GM12878 (cell line): ENCODE measurements at regions not wholly inside any gene's neighbourhood (a gene's known extent, or its start where the extent isn't known, plus 50 kb on each side); places are given as distances from the start of the nearest gene placed in this dataset.

ENCODE experiments used
- ATAC-seq: fragments of 200-7000 bp; cut with Tn5 transposase; 3 replicates; pipeline ENCODE4 v1.9.1; 2020; ENCODE audit warnings: mild to moderate bottlenecking, moderate library complexity
- BruUV-seq: library from RNA; stranded (reverse); fragments of 400-500 nt; replicated peaks from 2 replicates; lab custom pipeline; 2021; lab: Mats Ljungman, UMichigan
- CTCF ChIA-PET: fragments of 300-600 bp; sonication (Branson Sonifier 250); formaldehyde crosslinking; extraction: SDS; loops from one replicate; lab custom pipeline; 2021; ENCODE audit warnings: inconsistent platforms; lab: Yijun Ruan, JAX
- POLR2A ChIA-PET: fragments of 350-600 bp; formaldehyde crosslinking; extraction: SDS; loops from one replicate; lab custom pipeline; 2021; ENCODE audit warnings: inconsistent platforms; lab: Charles Lee
- RAD21 ChIA-PET: fragments of 300-600 bp; sonication (Branson Sonifier 250); formaldehyde crosslinking; loops from one replicate; lab custom pipeline; 2023; ENCODE audit warnings: antibody characterized with exemption; ENCODE audit not compliant: unreplicated experiment; lab: Charles Lee
- SMC1A ChIA-PET: fragments of 300-600 bp; sonication (Branson Sonifier 250); formaldehyde crosslinking; loops from one replicate; lab custom pipeline; 2023; ENCODE audit not compliant: unreplicated experiment, uncharacterized antibody; lab: Charles Lee
- DNase-seq: peaks from one replicate; pipeline ENCODE4 v3.0.0-alpha.2; 2011; ENCODE audit warnings: low read depth, low spot score
- FAIRE-seq: peaks from 3 replicates; lab custom pipeline; 2011; peaks lifted over from hg19 to GRCh38; lab: Jason Lieb, UNC
- H2AFZ ChIP-seq: 2 replicates; pipeline ENCODE4 v1.6.0; 2011; ENCODE audit warnings: low read depth, low read length, control low read depth; ENCODE audit not compliant: control insufficient read depth
- H3K27ac ChIP-seq: 2 replicates; pipeline ENCODE4 v1.5.1; 2011; ENCODE audit warnings: control low read depth; ENCODE audit not compliant: control insufficient read depth, insufficient read depth
- H3K27me3 ChIP-seq, 2 experiments: replicated peaks in 1 of 2; 2 replicates each; pipeline versions ENCODE4 v1.6.0 to v1.6.1; 2011; ENCODE audit warnings: low read length in 1 of 2; ENCODE audit not compliant: control insufficient read depth in 2 of 2, insufficient read depth in 2 of 2
- H3K36me3 ChIP-seq, 2 experiments: 2 replicates each; pipeline ENCODE4 v1.5.1; 2011; ENCODE audit warnings: low read length in 1 of 2; ENCODE audit not compliant: control insufficient read depth in 2 of 2, insufficient read depth in 2 of 2
- H3K4me1 ChIP-seq: 2 replicates; pipeline ENCODE4 v1.6.1; 2011; ENCODE audit warnings: mild to moderate bottlenecking, low read length, moderate library complexity, mixed read lengths; ENCODE audit not compliant: control insufficient read depth, insufficient read depth
- H3K4me2 ChIP-seq: 2 replicates; pipeline ENCODE4 v1.6.0; 2011; ENCODE audit warnings: control low read depth; ENCODE audit not compliant: control insufficient read depth, insufficient read depth
- H3K4me3 ChIP-seq: fragments of 200-600 bp; sonication (generic); 2 replicates; pipeline ENCODE4 v1.5.1; 2016
- H3K79me2 ChIP-seq: 2 replicates; pipeline ENCODE4 v1.6.0; 2011; ENCODE audit warnings: low read length; ENCODE audit not compliant: control insufficient read depth, insufficient read depth
- H3K9ac ChIP-seq: 2 replicates; pipeline ENCODE4 v1.8.0; 2011; ENCODE audit warnings: low read length, control low read depth, mixed read lengths; ENCODE audit not compliant: control insufficient read depth, insufficient read depth
- H3K9me3 ChIP-seq: replicated peaks from 3 replicates; pipeline ENCODE4 v1.5.1; 2011; ENCODE audit warnings: mild to moderate bottlenecking, low read length; ENCODE audit not compliant: control insufficient read depth, insufficient read depth
- H4K20me1 ChIP-seq: 2 replicates; pipeline ENCODE4 v1.6.0; 2011; ENCODE audit not compliant: control insufficient read depth, insufficient read depth
- ATF2 ChIP-seq: IDR thresholded peaks from 2 replicates; pipeline ENCODE4 v1.6.1; 2012; ENCODE audit warnings: low read length, inconsistent platforms
- CBX5 ChIP-seq: sonication (generic); IDR thresholded peaks from 2 replicates; pipeline ENCODE4 v1.6.1; 2016; ENCODE audit warnings: low read depth, moderate library complexity, mild to moderate bottlenecking, inconsistent platforms
- FOXM1 ChIP-seq: IDR thresholded peaks from 2 replicates; pipeline ENCODE4 v1.6.1; 2012; ENCODE audit warnings: low read depth, mild to moderate bottlenecking, inconsistent platforms, low read length, moderate library complexity
- IKZF2 ChIP-seq, 2 experiments: fragments of 450-650 bp; IDR thresholded peaks; 2 replicates each; pipeline ENCODE4 v1.6.1; 2017; ENCODE audit warnings: mild to moderate bottlenecking in 2 of 2, moderate library complexity in 2 of 2
- JUNB ChIP-seq: IDR thresholded peaks from 2 replicates; pipeline ENCODE4 v1.6.1; 2016; ENCODE audit warnings: antibody characterized with exemption, mild to moderate bottlenecking
- KLF5 ChIP-seq: fragments of 450-650 bp; IDR thresholded peaks from 2 replicates; pipeline ENCODE4 v1.6.1; 2014; ENCODE audit warnings: mild to moderate bottlenecking; ENCODE audit not compliant: partially characterized antibody
- MEF2A ChIP-seq: IDR thresholded peaks from 2 replicates; pipeline ENCODE4 v1.6.1; 2011; ENCODE audit warnings: low read depth, mild to moderate bottlenecking, low read length, moderate library complexity; ENCODE audit not compliant: insufficient read depth
- MEF2B ChIP-seq: fragments of 450-650 bp; IDR thresholded peaks from 2 replicates; pipeline ENCODE4 v1.6.1; 2018; ENCODE audit warnings: mild to moderate bottlenecking, moderate library complexity; ENCODE audit not compliant: partially characterized antibody, poor library complexity, severe bottlenecking
- NFIC ChIP-seq: IDR thresholded peaks from 2 replicates; pipeline ENCODE4 v1.6.1; 2012; ENCODE audit warnings: low read depth, mild to moderate bottlenecking, inconsistent platforms, low read length, moderate library complexity
- NFYB ChIP-seq: IDR thresholded peaks from 2 replicates; pipeline ENCODE4 v1.6.1; 2011; ENCODE audit warnings: low read depth, mild to moderate bottlenecking, low read length, improper control_type of control experiment, moderate library complexity; ENCODE audit not compliant: insufficient read depth
- RELB ChIP-seq: fragments of 450-650 bp; IDR thresholded peaks from 2 replicates; pipeline ENCODE4 v1.6.1; 2017; ENCODE audit warnings: low read depth, mild to moderate bottlenecking, moderate library complexity
- REST ChIP-seq: IDR thresholded peaks from 2 replicates; pipeline ENCODE4 v1.6.1; 2012; ENCODE audit warnings: mild to moderate bottlenecking, low read depth, low read length
- RUNX3 ChIP-seq: IDR thresholded peaks from 2 replicates; pipeline ENCODE4 v1.6.1; 2012; ENCODE audit warnings: low read length, inconsistent platforms
- TCF12 ChIP-seq: IDR thresholded peaks from 2 replicates; pipeline ENCODE4 v1.6.1; 2011; ENCODE audit warnings: low read depth, mild to moderate bottlenecking, low read length
- ZBTB33 ChIP-seq: fragments of 450-650 bp; IDR thresholded peaks from 2 replicates; pipeline ENCODE4 v1.6.1; 2017; ENCODE audit warnings: mild to moderate bottlenecking
- WGBS: methylation state at CpG from one replicate; pipeline ENCODE4 v1.1.6; 2016; ENCODE audit warnings: low lambda C conversion rate; ENCODE audit not compliant: insufficient replicate concordance, insufficient coverage; ENCODE audit errors: missing lambda C conversion rate; 5-methylcytosine and 5-hydroxymethylcytosine counted together
- in situ Hi-C: fragments of 300-500 bp; cut with MboI; formaldehyde crosslinking; loops from 9 replicates; pipeline ENCODE4 v1.14.3; 2018; ENCODE audit warnings: mixed read lengths
- intact Hi-C: fragments of 100-400 bp; cut with micrococcal nuclease; formaldehyde crosslinking; loops from one replicate; pipeline ENCODE4 v1.14.2; 2022; ENCODE audit not compliant: unreplicated experiment

DNA sequence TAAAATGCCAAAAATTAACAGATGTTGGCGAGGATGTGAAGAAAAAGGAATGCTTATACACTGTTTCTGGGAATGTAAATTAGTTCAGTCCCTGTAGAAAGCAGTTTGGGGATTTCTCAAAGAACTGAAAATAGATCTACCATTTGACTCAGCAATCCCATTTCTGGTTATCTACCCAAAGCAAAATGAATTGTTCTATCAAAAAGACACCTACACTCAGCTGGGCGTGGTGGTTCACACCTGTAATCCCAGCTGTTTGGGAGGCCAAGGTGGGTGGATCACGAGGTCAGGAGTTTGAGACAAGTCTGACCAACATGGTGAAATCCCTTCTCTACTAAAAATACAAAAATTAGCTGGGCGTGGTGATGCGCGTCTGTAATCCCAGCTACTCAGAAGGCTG, 279.3 kb upstream of the PDE3A start:
- Histone ChIP-seq H3K9ac (no peak overlapping the region), H3K4me3 (no peak overlapping the region), H3K9me3 (no peaks in the 10 kb centered on the region; the same call in 2 of the 3 replicates), H3K36me3 (no peaks in the 10 kb centered on the region), H2AFZ (no peak overlapping the region), H3K4me2 (no peak overlapping the region), H3K27ac (no peak overlapping the region), H4K20me1 (no peaks in the 10 kb centered on the region), H3K79me2 (no peaks in the 10 kb centered on the region), H3K4me1 (no peaks in the 10 kb centered on the region), H3K27me3 (no peaks in the 10 kb centered on the region)
- ATAC-seq (peak; percentile 38), FAIRE-seq (peak; percentile 65), DNase-seq (no peak)
- SMC1A ChIA-PET, result no interaction called here
- in situ Hi-C loops, result no loop called here
- no peak for TF ChIP-seq KLF5
- peak; percentile 42 for TF ChIP-seq MEF2B
- TF ChIP-seq NFYB, result no peak
- peak; percentile 16; the same call in 1 of the 2 replicates for TF ChIP-seq NFIC
- TF ChIP-seq FOXM1, result 0 out of 2 replicates have a peak, but pooled peaks have one; percentile 23
- no peak for TF ChIP-seq CBX5
- TF ChIP-seq ZBTB33, result peak; percentile 73; the same call in 1 of the 2 replicates
- peak; percentile 41 to 46; a peak in 2 of 4 replicates for TF ChIP-seq IKZF2 (IDR thresholded peaks at IDR 0.05)
- TF ChIP-seq RUNX3, result peak; percentile 35
- TF ChIP-seq REST, result no peak
- peak; percentile 40; the same call in 1 of the 2 replicates for TF ChIP-seq RELB
- 0 out of 2 replicates have a peak, but pooled peaks have one; percentile 35 for TF ChIP-seq MEF2A
- TF ChIP-seq ATF2, result peak; percentile 22; the same call in 1 of the 2 replicates
- 0 out of 2 replicates have a peak, but pooled peaks have one; percentile 12 for TF ChIP-seq JUNB
- TF ChIP-seq TCF12, result peak; percentile 73; the same call in 1 of the 2 replicates
- BruUV-seq, result no TSS peak
- CTCF ChIA-PET, result interaction anchor here (0.6 kb wide), 1 partner anchor 63 kb away, joined by 3 read pairs; no protein-coding TSS in a partner anchor
- RAD21 ChIA-PET, result no interaction called here
- POLR2A ChIA-PET, result no interaction called here
- intact Hi-C loops, result no loop called here
- 49% methylated on average over 6 of the region's 6 CpGs for WGBS
